Fibroblast of mammary gland (primary cell): ENCODE measurements at regions not wholly inside any gene's neighbourhood (a gene's known extent, or its start where the extent isn't known, plus 50 kb on each side); places are given as distances from the start of the nearest gene placed in this dataset.

Source experiments
- DNase-seq: peaks from one replicate; pipeline ENCODE4 v3.0.0-alpha.2; 2010; ENCODE audit warnings: low read depth
- H3K4me3 ChIP-seq: 2 replicates; pipeline ENCODE4 v1.5.1; 2011; ENCODE audit warnings: low read depth, mild to moderate bottlenecking, low read length, moderate library complexity; ENCODE audit not compliant: control insufficient read depth
- TF ChIP-seq, protein P1 (sequence below): conservative IDR thresholded peaks from 2 replicates; pipeline ENCODE4 v1.5.1; 2011; ENCODE audit warnings: low read depth, low read length, inconsistent platforms; ENCODE audit not compliant: control insufficient read depth, insufficient read depth

DNA sequence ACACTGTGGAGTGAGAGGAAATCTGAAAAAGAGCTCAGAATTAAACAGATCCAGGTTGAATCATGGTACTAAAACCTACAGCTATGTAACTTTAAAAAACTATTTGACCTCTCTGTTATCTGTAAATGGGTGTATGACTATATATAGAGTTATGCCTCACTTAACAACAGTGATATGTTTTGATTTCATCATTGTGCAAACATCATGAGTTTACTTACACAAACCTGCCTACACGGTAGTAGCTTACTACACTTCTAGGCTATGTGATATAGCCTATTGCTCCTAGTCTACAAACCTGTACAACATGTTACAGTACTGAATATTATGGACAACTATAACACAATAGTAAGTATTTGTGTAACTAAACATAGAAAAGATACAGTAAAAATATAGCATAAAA is 191.6 kb upstream of the MEIS2 start:
- H3K4me3 ChIP-seq = no peak overlapping the region
- TF ChIP-seq, protein P1, sequence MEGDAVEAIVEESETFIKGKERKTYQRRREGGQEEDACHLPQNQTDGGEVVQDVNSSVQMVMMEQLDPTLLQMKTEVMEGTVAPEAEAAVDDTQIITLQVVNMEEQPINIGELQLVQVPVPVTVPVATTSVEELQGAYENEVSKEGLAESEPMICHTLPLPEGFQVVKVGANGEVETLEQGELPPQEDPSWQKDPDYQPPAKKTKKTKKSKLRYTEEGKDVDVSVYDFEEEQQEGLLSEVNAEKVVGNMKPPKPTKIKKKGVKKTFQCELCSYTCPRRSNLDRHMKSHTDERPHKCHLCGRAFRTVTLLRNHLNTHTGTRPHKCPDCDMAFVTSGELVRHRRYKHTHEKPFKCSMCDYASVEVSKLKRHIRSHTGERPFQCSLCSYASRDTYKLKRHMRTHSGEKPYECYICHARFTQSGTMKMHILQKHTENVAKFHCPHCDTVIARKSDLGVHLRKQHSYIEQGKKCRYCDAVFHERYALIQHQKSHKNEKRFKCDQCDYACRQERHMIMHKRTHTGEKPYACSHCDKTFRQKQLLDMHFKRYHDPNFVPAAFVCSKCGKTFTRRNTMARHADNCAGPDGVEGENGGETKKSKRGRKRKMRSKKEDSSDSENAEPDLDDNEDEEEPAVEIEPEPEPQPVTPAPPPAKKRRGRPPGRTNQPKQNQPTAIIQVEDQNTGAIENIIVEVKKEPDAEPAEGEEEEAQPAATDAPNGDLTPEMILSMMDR = no peak
- DNase-seq = no peak

DNA sequence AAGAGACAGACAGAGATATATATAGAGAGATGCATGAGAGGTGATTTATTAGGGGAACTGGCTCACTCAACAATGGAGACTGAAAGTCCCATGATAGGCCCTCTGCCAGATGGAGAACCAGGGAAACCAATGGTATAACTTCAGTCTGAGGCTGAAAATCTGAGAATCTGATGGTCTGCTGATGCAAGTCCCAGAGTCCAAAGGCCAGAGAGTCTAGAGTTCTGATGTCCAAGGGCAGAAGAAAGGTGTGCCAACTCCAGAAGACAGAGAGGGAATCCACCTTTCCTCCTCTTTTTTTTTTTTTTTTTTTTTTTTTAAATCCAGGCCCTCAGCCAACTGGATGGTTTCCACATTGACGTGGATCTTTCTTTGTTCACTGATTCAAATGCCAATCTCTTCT is 197.9 kb upstream of the MEIS2 start:
- H3K4me3 ChIP-seq = no peak overlapping the region
- TF ChIP-seq, protein P1 = no peak
- no peak for DNase-seq

DNA sequence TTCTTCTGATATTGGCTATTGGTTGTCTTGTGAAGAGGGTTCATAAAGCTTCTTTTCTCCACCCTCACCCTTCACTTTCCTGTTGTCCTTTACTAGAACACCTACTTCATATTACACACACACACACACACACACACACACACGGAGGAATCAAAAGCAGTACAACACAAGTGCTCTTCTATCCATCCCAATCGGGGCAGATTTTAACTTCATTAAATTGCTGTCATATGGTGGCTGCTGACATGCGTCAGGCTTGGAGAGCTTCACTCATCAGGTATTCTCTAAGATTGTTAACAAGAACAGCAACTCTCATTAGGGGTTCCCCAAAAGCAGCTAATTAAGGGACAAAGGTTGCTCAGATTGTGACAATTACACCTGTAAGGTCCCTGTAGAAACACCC is 239.1 kb upstream of the MEIS2 start:
- no peak overlapping the region for H3K4me3 ChIP-seq
- TF ChIP-seq, protein P1 = no peak
- no peak for DNase-seq

DNA sequence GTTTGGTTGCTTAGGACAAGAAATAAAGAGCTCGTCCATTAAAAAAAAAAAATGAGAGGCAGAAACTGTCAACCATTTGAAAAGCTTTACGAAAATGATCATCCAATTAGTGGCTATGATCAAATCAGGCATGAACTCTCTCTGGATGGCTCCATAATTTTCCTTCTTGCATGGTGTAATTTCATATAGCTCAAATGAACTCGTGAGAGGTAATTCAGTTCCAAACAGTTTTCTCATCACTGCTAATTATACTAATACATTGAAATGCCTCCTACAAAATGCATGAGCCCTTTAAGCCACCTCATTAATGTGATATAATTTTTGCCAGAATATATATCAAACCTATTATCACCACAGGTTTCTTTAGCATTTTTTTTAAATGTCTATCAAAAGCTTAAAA is 239.5 kb upstream of the MEIS2 start:
- DNase-seq = no peak
- TF ChIP-seq, protein P1 = no peak
- H3K4me3 ChIP-seq = no peak overlapping the region

DNA sequence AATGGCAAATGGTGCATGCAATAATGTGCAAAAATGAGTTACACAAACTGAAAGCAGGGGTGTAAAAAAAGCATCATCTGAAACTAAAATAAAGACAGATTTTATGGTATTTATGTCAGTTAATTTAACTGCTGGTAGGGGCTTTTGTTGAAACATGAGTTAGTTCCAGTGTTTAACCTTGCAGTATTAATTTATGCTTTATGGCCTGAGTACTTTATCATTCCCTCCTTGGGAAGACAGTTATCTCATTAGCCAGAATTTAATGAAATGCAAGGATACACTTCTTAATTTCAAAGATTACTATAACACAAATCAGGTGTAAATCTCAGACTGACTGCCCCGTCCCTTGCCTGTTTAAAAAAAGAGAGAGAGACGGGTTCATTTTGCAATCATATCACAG is 240.1 kb upstream of the MEIS2 start:
- TF ChIP-seq, protein P1 = no peak
- H3K4me3 ChIP-seq = no peak overlapping the region
- DNase-seq = no peak

DNA sequence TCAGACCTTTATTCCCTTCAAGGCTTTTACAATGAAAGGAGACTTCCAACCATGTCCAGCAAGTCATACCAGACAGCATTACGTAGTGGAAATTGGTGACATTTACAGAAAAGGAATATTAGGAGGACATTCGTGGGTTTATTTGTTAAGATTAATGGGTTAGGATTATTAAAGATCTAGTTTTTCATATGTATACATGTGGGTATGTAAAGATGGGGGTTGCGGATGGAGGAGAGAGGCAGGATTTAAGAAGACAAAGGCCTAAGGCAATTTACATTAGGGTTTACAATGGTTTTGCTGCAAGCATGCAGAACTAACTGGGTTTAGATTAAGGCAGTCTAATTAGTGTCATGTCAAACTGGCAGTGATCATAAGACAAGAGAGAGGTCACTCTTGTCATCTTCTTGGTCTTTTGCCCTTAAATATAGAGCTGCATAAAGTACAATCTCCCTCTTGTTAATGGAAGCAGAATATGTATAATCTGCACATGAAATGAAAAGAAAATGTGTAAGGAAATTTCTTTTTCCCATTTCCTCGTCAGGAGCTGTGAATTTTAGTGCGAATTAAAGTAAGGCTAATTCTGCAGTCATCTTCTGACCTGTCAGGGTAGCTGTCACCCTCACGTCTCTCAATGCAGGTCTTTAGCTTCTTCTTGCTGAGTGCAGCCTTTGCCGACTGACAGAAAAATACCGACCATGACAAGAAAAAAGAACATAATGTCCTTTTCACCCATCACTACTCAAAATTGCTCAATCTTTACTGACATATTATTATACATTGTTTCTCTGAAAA is 258.9 kb upstream of the MEIS2 start:
- TF ChIP-seq, protein P1 = no peak

DNA sequence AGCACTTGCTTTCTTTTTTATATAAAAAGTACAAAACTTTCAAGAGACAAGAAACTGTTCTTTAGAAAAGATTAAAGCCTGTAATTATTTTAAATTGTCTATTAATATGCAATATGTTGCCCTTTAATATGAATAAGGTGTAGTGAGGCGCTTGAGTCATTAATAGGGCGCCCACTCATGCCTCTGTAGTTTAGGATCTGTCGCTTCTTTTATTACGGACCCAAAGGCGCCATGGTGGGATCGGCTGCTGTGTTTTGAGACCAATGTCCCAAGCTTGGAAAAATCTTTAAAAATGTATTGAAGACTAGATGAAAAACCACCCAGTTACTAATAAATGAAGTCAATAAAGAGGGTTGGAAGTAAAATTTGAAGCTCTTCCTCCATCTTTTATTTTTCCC is 259.5 kb upstream of the MEIS2 start:
- no peak for DNase-seq
- TF ChIP-seq, protein P1 = no peak
- H3K4me3 ChIP-seq = no peak overlapping the region

More for the DNA sequence above, 258.9 kb upstream of the MEIS2 start:
- no peak for DNase-seq
- H3K4me3 ChIP-seq = no peak overlapping the region
